ENCODE measurements at regions not wholly inside any gene's neighbourhood (a gene's known extent, or its start where the extent isn't known, plus 50 kb on each side); places are given as distances from the start of the nearest gene placed in this dataset.

DNA sequence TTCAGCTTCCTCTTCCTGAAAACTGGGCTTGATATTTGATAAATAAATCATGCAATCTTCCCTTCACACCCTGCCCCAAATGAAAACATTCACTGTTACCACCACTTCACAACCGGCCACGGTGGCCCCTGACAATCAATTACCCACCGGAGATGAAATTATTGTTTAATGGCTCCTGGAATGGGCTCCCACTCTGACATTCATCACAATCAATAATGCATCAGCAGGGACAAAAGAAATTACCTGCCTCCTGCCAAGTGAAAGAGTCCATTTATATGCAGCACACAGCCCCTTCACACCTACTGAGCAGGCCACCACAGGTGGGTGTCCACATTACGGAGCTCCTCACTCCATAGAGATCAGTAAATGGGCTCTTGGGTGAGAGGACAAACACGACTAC, 193.5 kb upstream of the SNX19 start:
- DNase-seq (ENCODE audit: low read depth), result no peak
- TF ChIP-seq, protein P1, sequence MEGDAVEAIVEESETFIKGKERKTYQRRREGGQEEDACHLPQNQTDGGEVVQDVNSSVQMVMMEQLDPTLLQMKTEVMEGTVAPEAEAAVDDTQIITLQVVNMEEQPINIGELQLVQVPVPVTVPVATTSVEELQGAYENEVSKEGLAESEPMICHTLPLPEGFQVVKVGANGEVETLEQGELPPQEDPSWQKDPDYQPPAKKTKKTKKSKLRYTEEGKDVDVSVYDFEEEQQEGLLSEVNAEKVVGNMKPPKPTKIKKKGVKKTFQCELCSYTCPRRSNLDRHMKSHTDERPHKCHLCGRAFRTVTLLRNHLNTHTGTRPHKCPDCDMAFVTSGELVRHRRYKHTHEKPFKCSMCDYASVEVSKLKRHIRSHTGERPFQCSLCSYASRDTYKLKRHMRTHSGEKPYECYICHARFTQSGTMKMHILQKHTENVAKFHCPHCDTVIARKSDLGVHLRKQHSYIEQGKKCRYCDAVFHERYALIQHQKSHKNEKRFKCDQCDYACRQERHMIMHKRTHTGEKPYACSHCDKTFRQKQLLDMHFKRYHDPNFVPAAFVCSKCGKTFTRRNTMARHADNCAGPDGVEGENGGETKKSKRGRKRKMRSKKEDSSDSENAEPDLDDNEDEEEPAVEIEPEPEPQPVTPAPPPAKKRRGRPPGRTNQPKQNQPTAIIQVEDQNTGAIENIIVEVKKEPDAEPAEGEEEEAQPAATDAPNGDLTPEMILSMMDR (conservative IDR thresholded peaks at IDR 0.05; ENCODE audit: low read depth, low read length), result no peak
- no peak overlapping the region for H3K4me3 ChIP-seq (ENCODE audit: low read length)

DNA sequence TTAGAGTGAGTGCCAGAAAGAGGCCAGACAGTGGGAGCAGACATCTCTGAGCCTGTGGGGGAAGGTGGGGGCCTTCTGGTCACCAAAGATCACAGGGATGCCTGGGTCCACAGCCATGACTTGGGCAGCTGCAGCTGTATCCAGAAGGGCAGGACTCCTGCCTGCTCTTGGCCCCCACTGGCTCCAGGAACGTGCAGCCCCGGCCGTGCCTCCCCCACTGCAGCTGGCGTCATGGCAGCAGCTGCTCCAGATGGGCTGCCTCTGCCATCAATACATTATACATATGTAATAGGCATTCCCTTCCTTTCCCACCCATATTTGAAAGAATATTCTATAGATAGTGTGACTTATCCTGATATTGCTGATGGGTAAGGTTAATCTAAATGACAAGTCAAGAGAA, 195.5 kb upstream of the SNX19 start:
- DNase-seq (ENCODE audit: low read depth), result no peak
- TF ChIP-seq, protein P1 (conservative IDR thresholded peaks at IDR 0.05; ENCODE audit: low read depth, low read length), result no peak
- H3K4me3 ChIP-seq (ENCODE audit: low read length), result no peak overlapping the region

DNA sequence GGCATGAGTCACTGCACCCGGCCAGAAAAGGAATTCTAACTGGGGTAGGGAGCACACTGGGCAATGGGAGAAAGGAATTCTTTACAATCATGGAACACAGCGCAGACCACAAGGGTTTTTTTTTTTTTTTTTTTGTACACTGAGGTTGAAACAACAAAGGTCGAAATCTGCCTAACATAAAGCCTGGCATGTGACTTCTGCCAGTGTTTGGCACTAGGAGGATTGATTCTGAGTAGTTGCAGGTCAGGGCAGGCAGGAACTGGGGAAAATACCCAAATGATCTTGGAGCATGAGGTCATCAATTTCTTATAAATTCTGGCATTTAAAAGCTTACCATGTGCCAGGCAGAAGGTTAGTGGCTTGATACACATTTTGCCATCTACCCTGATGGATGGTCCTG, 202.0 kb upstream of the SNX19 start:
- no peak overlapping the region for H3K4me3 ChIP-seq (ENCODE audit: low read length)
- TF ChIP-seq, protein P1 (conservative IDR thresholded peaks at IDR 0.05; ENCODE audit: low read depth, low read length), result no peak
- DNase-seq (ENCODE audit: low read depth), result no peak

DNA sequence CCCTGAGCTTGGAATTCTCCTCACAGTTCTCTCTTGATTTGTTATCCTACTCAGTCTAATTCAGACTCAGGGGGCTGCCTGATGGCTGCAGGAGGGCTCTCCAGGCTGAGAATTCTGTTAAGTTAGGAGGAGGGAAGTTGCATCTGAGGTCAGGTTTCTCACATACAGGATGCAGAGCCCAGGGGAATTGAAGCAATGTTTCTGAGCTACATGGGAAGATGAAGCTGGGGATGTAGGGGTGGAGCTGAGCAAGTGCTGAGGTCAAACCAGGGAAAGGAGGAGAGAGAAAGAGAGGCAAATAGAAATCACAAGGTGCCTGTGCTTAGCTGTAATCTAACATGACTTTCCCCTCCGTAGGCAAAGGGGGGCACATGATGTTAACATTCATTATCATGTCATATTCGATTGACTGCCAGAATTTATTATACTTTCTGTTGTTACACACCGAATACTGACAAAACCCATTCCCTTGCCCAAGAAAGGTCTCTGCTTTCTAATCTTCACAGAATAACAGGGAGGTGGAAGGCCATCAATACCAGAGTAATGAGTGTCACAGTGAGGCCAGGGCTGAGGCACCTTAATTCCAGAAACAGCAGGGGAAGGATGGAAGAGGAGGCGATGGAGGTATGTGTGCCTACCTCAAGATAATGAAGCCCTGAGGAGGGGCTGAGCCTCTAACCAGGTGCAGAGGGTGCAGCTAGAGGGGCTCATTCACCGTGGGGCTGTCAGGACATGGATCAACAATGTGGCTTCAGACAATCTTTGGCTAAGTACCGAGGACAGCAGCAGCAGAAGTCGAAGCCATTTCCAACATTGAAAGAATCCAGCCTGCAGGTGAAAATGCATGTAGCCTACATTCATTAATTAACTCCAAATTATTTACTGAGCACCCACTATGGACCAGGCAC, 205.4 kb upstream of the SNX19 start:
- no peak overlapping the region for H3K4me3 ChIP-seq (ENCODE audit: low read length)
- no peak for DNase-seq (ENCODE audit: low read depth)
- TF ChIP-seq, protein P1 (conservative IDR thresholded peaks at IDR 0.05; ENCODE audit: low read depth, low read length), result no peak

DNA sequence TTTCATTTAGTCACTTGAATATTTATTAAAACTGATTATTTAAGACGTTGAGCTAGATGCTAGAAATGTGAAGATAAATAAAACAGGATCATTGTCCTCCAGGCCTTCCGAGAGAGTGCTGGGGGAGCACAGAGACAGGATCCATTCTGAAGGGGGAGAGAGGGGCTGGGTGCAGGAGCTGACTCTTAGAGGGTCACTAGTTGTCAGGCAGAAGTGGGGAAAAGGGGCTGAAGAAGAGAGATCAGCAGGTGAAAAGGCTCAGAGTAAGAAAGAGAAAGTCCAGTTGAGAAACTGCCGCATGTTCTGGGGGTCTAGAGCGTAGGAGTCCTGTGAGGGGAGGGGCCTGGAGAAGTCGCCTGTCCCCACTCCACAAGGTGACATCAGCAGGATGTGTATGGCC, 206.2 kb upstream of the SNX19 start:
- no peak for DNase-seq (ENCODE audit: low read depth)
- TF ChIP-seq, protein P1 (conservative IDR thresholded peaks at IDR 0.05; ENCODE audit: low read depth, low read length), result no peak
- no peak overlapping the region for H3K4me3 ChIP-seq (ENCODE audit: low read length)

DNA sequence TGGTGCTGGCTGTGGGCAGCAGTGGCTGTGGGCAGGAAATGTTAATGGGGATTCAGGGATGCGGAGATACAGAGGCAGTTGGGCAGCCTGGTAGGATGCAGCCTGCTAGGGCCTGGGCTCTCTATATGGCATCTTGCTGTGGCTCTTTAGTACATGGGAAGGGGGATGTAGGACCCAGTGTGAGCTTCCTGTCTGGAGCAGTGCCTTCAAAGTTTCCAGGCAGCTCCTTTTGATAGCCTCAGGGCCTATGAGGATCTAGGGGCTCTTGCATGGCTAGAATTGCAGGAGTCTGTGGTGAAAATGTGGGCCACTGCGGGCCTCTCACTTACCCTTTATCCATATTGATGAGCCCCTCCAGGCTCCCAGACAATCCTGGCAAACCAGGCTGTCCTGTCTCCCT, 213.2 kb upstream of the SNX19 start:
- TF ChIP-seq, protein P1 (conservative IDR thresholded peaks at IDR 0.05; ENCODE audit: low read depth, low read length), result no peak
- H3K4me3 ChIP-seq (ENCODE audit: low read length), result no peak overlapping the region
- DNase-seq (ENCODE audit: low read depth), result no peak

DNA sequence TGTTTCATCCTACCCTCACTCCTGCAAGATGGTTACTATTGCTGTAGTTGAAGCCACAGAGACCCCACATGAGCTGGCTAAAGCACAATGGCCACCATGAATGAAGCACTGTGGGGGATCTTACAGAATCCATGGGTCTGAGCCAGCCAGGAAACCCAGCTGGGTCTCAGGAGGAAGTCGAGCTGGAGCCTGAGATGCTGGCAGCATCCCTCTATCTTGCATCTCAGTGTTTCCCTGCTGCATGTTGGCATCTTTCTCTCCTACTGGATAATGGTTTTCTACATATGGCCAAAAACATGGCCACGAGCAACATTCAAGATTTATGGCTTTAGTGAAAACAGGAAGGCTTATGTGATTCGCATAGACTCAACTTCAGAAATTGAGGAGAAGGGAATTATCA, 219.3 kb upstream of the SNX19 start:
- no peak for DNase-seq (ENCODE audit: low read depth)
- no peak overlapping the region for H3K4me3 ChIP-seq (ENCODE audit: low read length)
- TF ChIP-seq, protein P1 (conservative IDR thresholded peaks at IDR 0.05; ENCODE audit: low read depth, low read length), result no peak

Measured in retinal pigment epithelial cell (primary cell).